SK-N-SH treated with all-trans-retinoic acid at 6 μM for 48 hours (cell line): ENCODE measurements at regions not wholly inside any gene's neighbourhood (a gene's known extent, or its start where the extent isn't known, plus 50 kb on each side); places are given as distances from the start of the nearest gene placed in this dataset.

Experiments used
- CSDC2 ChIP-seq: fragments of 250-450 bp; sonication (Bioruptor Pico); IDR thresholded peaks from 2 replicates; pipeline ENCODE4 v1.5.0; 2020; ENCODE audit warnings: mild to moderate bottlenecking, moderate library complexity
- GLIS3 ChIP-seq: fragments of 250-450 bp; sonication (Bioruptor Pico); IDR thresholded peaks from 2 replicates; pipeline ENCODE4 v1.5.0; 2020; ENCODE audit warnings: mild to moderate bottlenecking, moderate library complexity
- PATZ1 ChIP-seq: fragments of 250-450 bp; sonication (Bioruptor Pico); IDR thresholded peaks from 2 replicates; pipeline ENCODE4 v1.8.0; 2020; ENCODE audit warnings: mild to moderate bottlenecking, moderate library complexity, borderline replicate concordance
- PPARA ChIP-seq: fragments of 250-450 bp; sonication (Bioruptor Pico); IDR thresholded peaks from 2 replicates; pipeline ENCODE4 v1.5.0; 2020; ENCODE audit warnings: mild to moderate bottlenecking, borderline replicate concordance
- RARB ChIP-seq: fragments of 250-450 bp; sonication (Bioruptor Pico); IDR thresholded peaks from 2 replicates; pipeline ENCODE4 v1.8.0; 2021; ENCODE audit warnings: mild to moderate bottlenecking, moderate library complexity
- TCF4 ChIP-seq: fragments of 250-450 bp; sonication (Bioruptor Pico); IDR thresholded peaks from 2 replicates; pipeline ENCODE4 v1.8.0; 2021; ENCODE audit warnings: mild to moderate bottlenecking, moderate library complexity, borderline replicate concordance
- TOX ChIP-seq: fragments of 250-450 bp; sonication (Bioruptor Pico); IDR thresholded peaks from 2 replicates; pipeline ENCODE4 v1.8.0; 2021; ENCODE audit warnings: mild to moderate bottlenecking, moderate library complexity, borderline replicate concordance
- ZC3H10 ChIP-seq: fragments of 250-450 bp; sonication (Bioruptor Pico); IDR thresholded peaks from 2 replicates; pipeline ENCODE4 v1.5.1; 2021; ENCODE audit warnings: mild to moderate bottlenecking, moderate library complexity
- ZFP3 ChIP-seq: fragments of 250-450 bp; sonication (Bioruptor Pico); IDR thresholded peaks from 2 replicates; pipeline ENCODE4 v1.5.0; 2020; ENCODE audit warnings: mild to moderate bottlenecking, moderate library complexity
- ZFP30 ChIP-seq: fragments of 450-650 bp; formaldehyde crosslinking; IDR thresholded peaks from 2 replicates; pipeline ENCODE4 v1.5.0; 2022; ENCODE audit warnings: mild to moderate bottlenecking, moderate library complexity
- ZNF8 ChIP-seq: fragments of 450-650 bp; formaldehyde crosslinking; IDR thresholded peaks from 2 replicates; pipeline ENCODE4 v1.5.0; 2020; ENCODE audit warnings: mild to moderate bottlenecking, moderate library complexity
- TF ChIP-seq, protein P1 (sequence below): fragments of 250-450 bp; sonication (Bioruptor Pico); IDR thresholded peaks from 2 replicates; pipeline ENCODE4 v1.5.1; 2020; ENCODE audit warnings: low read depth, mild to moderate bottlenecking, moderate library complexity
- TF ChIP-seq, protein P2 (sequence below): fragments of 250-450 bp; sonication (Bioruptor Pico); IDR thresholded peaks from 2 replicates; pipeline ENCODE4 v1.8.0; 2021; ENCODE audit warnings: low read depth, mild to moderate bottlenecking, moderate library complexity, borderline replicate concordance
- TF ChIP-seq, protein P3 (sequence below): fragments of 250-450 bp; sonication (Bioruptor Pico); IDR thresholded peaks from 2 replicates; pipeline ENCODE4 v1.5.1; 2021; ENCODE audit warnings: mild to moderate bottlenecking, moderate library complexity

DNA sequence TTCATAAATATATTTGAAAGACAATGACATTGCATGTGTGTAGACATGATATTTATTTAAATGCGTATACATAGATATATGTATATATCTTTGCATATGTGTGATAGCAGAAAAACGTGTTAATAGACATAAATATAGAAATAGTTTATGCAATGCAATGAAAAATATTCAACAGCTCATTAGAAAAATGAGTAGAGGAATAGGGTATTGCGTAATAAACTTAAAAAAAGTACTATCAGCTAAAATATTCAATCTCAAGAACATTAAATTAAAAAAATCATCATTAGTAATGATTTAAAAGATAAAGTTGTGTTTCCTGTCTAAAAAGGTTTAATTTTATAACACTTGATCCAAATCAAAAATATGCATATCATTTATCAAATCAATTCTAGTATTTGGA, 2101.5 kb upstream of the TENM3 start:
- TF ChIP-seq PATZ1 (CRISPR knock-in tag) = no peak
- TF ChIP-seq TCF4 = no peak
- no peak for TF ChIP-seq ZFP3 (CRISPR knock-in tag)
- no peak for TF ChIP-seq ZFP30 (CRISPR knock-in tag)
- TF ChIP-seq, protein P1, sequence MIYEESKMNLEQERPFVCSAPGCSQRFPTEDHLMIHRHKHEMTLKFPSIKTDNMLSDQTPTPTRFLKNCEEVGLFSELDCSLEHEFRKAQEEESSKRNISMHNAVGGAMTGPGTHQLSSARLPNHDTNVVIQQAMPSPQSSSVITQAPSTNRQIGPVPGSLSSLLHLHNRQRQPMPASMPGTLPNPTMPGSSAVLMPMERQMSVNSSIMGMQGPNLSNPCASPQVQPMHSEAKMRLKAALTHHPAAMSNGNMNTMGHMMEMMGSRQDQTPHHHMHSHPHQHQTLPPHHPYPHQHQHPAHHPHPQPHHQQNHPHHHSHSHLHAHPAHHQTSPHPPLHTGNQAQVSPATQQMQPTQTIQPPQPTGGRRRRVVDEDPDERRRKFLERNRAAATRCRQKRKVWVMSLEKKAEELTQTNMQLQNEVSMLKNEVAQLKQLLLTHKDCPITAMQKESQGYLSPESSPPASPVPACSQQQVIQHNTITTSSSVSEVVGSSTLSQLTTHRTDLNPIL (CRISPR knock-in tag) = no peak
- TF ChIP-seq PPARA = no peak
- TF ChIP-seq RARB (CRISPR knock-in tag) = no peak
- TF ChIP-seq, protein P2, sequence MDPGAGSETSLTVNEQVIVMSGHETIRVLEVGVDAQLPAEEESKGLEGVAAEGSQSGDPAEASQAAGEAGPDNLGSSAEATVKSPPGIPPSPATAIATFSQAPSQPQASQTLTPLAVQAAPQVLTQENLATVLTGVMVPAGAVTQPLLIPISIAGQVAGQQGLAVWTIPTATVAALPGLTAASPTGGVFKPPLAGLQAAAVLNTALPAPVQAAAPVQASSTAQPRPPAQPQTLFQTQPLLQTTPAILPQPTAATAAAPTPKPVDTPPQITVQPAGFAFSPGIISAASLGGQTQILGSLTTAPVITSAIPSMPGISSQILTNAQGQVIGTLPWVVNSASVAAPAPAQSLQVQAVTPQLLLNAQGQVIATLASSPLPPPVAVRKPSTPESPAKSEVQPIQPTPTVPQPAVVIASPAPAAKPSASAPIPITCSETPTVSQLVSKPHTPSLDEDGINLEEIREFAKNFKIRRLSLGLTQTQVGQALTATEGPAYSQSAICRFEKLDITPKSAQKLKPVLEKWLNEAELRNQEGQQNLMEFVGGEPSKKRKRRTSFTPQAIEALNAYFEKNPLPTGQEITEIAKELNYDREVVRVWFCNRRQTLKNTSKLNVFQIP = no peak
- no peak for TF ChIP-seq ZNF8
- no peak for TF ChIP-seq GLIS3 (CRISPR knock-in tag)
- TF ChIP-seq ZC3H10 (CRISPR knock-in tag) = no peak
- TF ChIP-seq, protein P3, sequence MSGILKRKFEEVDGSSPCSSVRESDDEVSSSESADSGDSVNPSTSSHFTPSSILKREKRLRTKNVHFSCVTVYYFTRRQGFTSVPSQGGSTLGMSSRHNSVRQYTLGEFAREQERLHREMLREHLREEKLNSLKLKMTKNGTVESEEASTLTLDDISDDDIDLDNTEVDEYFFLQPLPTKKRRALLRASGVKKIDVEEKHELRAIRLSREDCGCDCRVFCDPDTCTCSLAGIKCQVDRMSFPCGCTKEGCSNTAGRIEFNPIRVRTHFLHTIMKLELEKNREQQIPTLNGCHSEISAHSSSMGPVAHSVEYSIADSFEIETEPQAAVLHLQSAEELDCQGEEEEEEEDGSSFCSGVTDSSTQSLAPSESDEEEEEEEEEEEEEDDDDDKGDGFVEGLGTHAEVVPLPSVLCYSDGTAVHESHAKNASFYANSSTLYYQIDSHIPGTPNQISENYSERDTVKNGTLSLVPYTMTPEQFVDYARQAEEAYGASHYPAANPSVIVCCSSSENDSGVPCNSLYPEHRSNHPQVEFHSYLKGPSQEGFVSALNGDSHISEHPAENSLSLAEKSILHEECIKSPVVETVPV (CRISPR knock-in tag) = no peak
- no peak for TF ChIP-seq TOX (CRISPR knock-in tag)
- no peak for TF ChIP-seq CSDC2 (CRISPR knock-in tag)
